GM12891 (cell line): ENCODE measurements at regions not wholly inside any gene's neighbourhood (a gene's known extent, or its start where the extent isn't known, plus 50 kb on each side); places are given as distances from the start of the nearest gene placed in this dataset.

Experiments used
- POLR2A ChIP-seq: IDR thresholded peaks from 2 replicates; pipeline ENCODE4 v1.6.1; 2011; ENCODE audit warnings: low read depth, low read length, control low read depth
- POU2F2 ChIP-seq: IDR thresholded peaks from 2 replicates; pipeline ENCODE4 v1.6.1; 2011; ENCODE audit warnings: low read depth, mild to moderate bottlenecking, control low read depth, low read length, moderate library complexity
- SPI1 ChIP-seq: IDR thresholded peaks from 2 replicates; pipeline ENCODE4 v1.6.1; 2011; ENCODE audit warnings: low read depth, low read length, control low read depth
- TAF1 ChIP-seq: IDR thresholded peaks from 2 replicates; pipeline ENCODE4 v1.6.1; 2011; ENCODE audit warnings: low read depth, low read length, control low read depth

- TF ChIP-seq TAF1, result no peak
- no peak for TF ChIP-seq SPI1
- TF ChIP-seq POU2F2, result no peak
- no peak for TF ChIP-seq POLR2A
Measured at GRCh38 chr12:72836194-72836593, 564.0 kb downstream of the TRHDE start.
